VCaP (cell line): ENCODE measurements at regions not wholly inside any gene's neighbourhood (a gene's known extent, or its start where the extent isn't known, plus 50 kb on each side); places are given as distances from the start of the nearest gene placed in this dataset.

Source experiments
- H3K27ac ChIP-seq: fragments of 450-650 bp; 2 replicates; pipeline ENCODE4 v1.5.1; 2017
- TF ChIP-seq, protein P1 (sequence below): fragments of 450-650 bp; conservative IDR thresholded peaks from 2 replicates; pipeline ENCODE4 v1.5.1; 2017; ENCODE audit warnings: mild to moderate bottlenecking, moderate library complexity

DNA sequence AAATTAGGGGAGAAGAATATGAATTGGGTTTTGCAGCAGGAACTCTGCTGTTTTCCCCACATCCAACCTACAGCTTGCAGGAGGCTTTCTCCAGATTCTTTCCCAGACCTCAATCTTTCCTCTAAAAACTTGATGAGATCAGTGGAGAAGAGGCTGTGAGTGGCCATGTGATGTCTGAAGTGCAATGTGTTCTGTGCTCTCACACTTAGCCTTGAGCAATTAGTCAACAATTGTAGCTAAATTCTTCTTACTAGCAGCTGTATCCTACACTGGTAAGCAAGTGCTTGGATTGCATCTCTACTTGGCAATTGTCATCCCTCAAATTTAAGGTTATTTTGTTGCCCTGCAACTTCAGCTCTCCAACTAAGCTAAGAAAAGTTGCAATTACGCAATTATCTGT, 807.3 kb upstream of the RGS18 start:
- TF ChIP-seq, protein P1, sequence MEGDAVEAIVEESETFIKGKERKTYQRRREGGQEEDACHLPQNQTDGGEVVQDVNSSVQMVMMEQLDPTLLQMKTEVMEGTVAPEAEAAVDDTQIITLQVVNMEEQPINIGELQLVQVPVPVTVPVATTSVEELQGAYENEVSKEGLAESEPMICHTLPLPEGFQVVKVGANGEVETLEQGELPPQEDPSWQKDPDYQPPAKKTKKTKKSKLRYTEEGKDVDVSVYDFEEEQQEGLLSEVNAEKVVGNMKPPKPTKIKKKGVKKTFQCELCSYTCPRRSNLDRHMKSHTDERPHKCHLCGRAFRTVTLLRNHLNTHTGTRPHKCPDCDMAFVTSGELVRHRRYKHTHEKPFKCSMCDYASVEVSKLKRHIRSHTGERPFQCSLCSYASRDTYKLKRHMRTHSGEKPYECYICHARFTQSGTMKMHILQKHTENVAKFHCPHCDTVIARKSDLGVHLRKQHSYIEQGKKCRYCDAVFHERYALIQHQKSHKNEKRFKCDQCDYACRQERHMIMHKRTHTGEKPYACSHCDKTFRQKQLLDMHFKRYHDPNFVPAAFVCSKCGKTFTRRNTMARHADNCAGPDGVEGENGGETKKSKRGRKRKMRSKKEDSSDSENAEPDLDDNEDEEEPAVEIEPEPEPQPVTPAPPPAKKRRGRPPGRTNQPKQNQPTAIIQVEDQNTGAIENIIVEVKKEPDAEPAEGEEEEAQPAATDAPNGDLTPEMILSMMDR = no peak
- no peak overlapping the region for H3K27ac ChIP-seq

GRCh38 chr1:191358724-191359123, 799.5 kb upstream of the RGS18 start:
- TF ChIP-seq, protein P1 = no peak
- no peak overlapping the region for H3K27ac ChIP-seq

DNA sequence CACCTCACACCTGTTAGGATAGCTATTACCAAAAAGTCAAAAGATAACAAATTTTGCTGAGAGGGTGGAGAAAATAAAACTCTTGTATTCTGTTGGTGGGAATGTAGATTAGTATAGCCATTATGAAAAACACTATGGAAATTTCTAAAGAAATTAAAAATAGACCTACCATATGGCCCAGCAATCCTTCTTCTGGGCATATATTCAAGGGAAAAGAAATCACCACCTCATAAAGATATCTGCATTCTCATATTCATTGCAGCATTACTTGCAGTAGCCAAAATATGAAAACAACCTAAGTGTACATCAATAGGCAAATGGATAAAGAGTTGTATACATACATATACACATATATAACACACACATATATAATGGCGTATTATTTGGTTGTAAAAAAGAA, 791.6 kb upstream of the RGS18 start:
- H3K27ac ChIP-seq = no peak overlapping the region
- TF ChIP-seq, protein P1 = no peak

- TF ChIP-seq, protein P1 = no peak
- no peak overlapping the region for H3K27ac ChIP-seq
These were observed 789.2 kb upstream of the RGS18 start for GRCh38 chr1:191368891-191369654.

DNA sequence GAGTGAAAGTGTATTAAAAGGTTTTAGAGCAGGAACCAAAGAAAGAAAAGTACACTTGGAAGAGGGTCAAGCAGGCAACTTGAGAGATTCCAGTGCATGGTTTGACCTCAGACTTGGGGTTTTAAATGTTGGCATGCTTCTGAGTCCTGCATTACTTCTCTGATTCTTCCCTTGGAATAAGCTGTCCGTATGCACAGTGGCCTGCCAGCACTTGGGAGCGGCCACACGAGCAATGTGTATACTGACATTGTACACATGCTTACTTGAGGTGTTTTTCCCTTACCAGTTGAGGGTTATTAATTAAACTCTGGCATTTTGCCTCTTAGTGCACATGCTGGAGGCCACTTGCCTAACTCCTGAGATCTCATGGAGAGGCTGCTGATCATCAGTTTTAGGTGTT, 786.6 kb upstream of the RGS18 start:
- TF ChIP-seq, protein P1 = no peak
- no peak overlapping the region for H3K27ac ChIP-seq

- TF ChIP-seq, protein P1 = no peak
These were observed 770.0 kb upstream of the RGS18 start for GRCh38 chr1:191388283-191388682.

GRCh38 chr1:191396622-191397021, 761.6 kb upstream of the RGS18 start:
- H3K27ac ChIP-seq = no peak overlapping the region
- TF ChIP-seq, protein P1 = no peak

More at GRCh38 chr1:191388283-191388682, 770.0 kb upstream of the RGS18 start:
- H3K27ac ChIP-seq = no peak overlapping the region
